ENCODE measurements at regions not wholly inside any gene's neighbourhood (a gene's known extent, or its start where the extent isn't known, plus 50 kb on each side); places are given as distances from the start of the nearest gene placed in this dataset.
"Not testable (repeated sequence)": the region's sequence is repeated elsewhere in the genome, so short reads cannot be mapped to it uniquely, and the experiment has no call there.

- DNase-seq (ENCODE audit: low read depth, low spot score), result no peak
- H3K27ac ChIP-seq, result no peak overlapping the region
These were observed 169.0 kb upstream of the GRIN3A start for GRCh38 chr9:101907466-101907865.

- DNase-seq (ENCODE audit: low read depth, low spot score), result no peak
- H3K27ac ChIP-seq, result no peak overlapping the region
These were observed 166.4 kb upstream of the GRIN3A start for GRCh38 chr9:101904845-101905244.

GRCh38 chr9:101902051-101902450 lies 163.6 kb upstream of the GRIN3A start:
- no peak for DNase-seq (ENCODE audit: low read depth, low spot score)
- H3K27ac ChIP-seq, result no peak overlapping the region

GRCh38 chr9:101897196-101897595 lies 158.7 kb upstream of the GRIN3A start:
- no peak for DNase-seq (ENCODE audit: low read depth, low spot score)
- H3K27ac ChIP-seq, result no peak overlapping the region

- H3K27ac ChIP-seq, result no peak overlapping the region
- no peak for DNase-seq (ENCODE audit: low read depth, low spot score)
These were observed 155.5 kb upstream of the GRIN3A start for GRCh38 chr9:101893661-101894646.

- DNase-seq (ENCODE audit: low read depth, low spot score), result no peak
- H3K27ac ChIP-seq, result no peak overlapping the region
These were observed 143.1 kb upstream of the GRIN3A start for GRCh38 chr9:101881508-101881907.

- no peak overlapping the region for H3K27ac ChIP-seq
- DNase-seq (ENCODE audit: low read depth, low spot score), result no peak
These were observed 142.4 kb upstream of the GRIN3A start for GRCh38 chr9:101880846-101881245.

- DNase-seq (ENCODE audit: low read depth, low spot score), result no peak
- no peak overlapping the region for H3K27ac ChIP-seq
These were observed 140.3 kb upstream of the GRIN3A start for GRCh38 chr9:101878734-101879133.

- DNase-seq (ENCODE audit: low read depth, low spot score), result no peak
- no peak overlapping the region for H3K27ac ChIP-seq
These were observed 139.0 kb upstream of the GRIN3A start for GRCh38 chr9:101877439-101877838.

- H3K27ac ChIP-seq, result no peak overlapping the region
- no peak for DNase-seq (ENCODE audit: low read depth, low spot score)
These were observed 123.0 kb upstream of the GRIN3A start for GRCh38 chr9:101861472-101861871.

- no peak overlapping the region for H3K27ac ChIP-seq
- DNase-seq (ENCODE audit: low read depth, low spot score), result no peak
These were observed 122.5 kb upstream of the GRIN3A start for GRCh38 chr9:101860920-101861319.

- no peak for DNase-seq (ENCODE audit: low read depth, low spot score)
- no peak overlapping the region for H3K27ac ChIP-seq
These were observed 121.2 kb upstream of the GRIN3A start for GRCh38 chr9:101859620-101860019.

- no peak overlapping the region for H3K27ac ChIP-seq
- DNase-seq (ENCODE audit: low read depth, low spot score), result no peak
These were observed 119.6 kb upstream of the GRIN3A start for GRCh38 chr9:101858026-101858425.

- no peak for DNase-seq (ENCODE audit: low read depth, low spot score)
- no peak overlapping the region for H3K27ac ChIP-seq
These were observed 110.8 kb upstream of the GRIN3A start for GRCh38 chr9:101849102-101849707.

- no peak overlapping the region for H3K27ac ChIP-seq
- DNase-seq (ENCODE audit: low read depth, low spot score), result no peak
These were observed 110.1 kb upstream of the GRIN3A start for GRCh38 chr9:101848485-101848919.

GRCh38 chr9:101846161-101846560 lies 107.7 kb upstream of the GRIN3A start:
- H3K27ac ChIP-seq, result no peak overlapping the region
- no peak for DNase-seq (ENCODE audit: low read depth, low spot score)

GRCh38 chr9:101840694-101841188 lies 102.3 kb upstream of the GRIN3A start:
- no peak for DNase-seq (ENCODE audit: low read depth, low spot score)
- H3K27ac ChIP-seq, result no peak overlapping the region

GRCh38 chr9:101838988-101839387 lies 100.5 kb upstream of the GRIN3A start:
- not testable (repeated sequence) for H3K27ac ChIP-seq

GRCh38 chr9:101836021-101836420 lies 97.6 kb upstream of the GRIN3A start:
- DNase-seq (ENCODE audit: low read depth, low spot score), result no peak
- H3K27ac ChIP-seq, result no peak overlapping the region

More at GRCh38 chr9:101838988-101839387, 100.5 kb upstream of the GRIN3A start:
- DNase-seq (ENCODE audit: low read depth, low spot score), result not testable (repeated sequence)

GRCh38 chr9:101832486-101832885 lies 94.0 kb upstream of the GRIN3A start:
- H3K27ac ChIP-seq, result no peak overlapping the region
- no peak for DNase-seq (ENCODE audit: low read depth, low spot score)

- not testable (repeated sequence) for H3K27ac ChIP-seq; DNase-seq (ENCODE audit: low read depth, low spot score)
These were observed 83.0 kb upstream of the GRIN3A start for GRCh38 chr9:101821450-101821849.
